ENCODE measurements at regions not wholly inside any gene's neighbourhood (a gene's known extent, or its start where the extent isn't known, plus 50 kb on each side); places are given as distances from the start of the nearest gene placed in this dataset.

- ATAC-seq (ENCODE audit: low read depth) (no peak), DNase-seq (ENCODE audit: low spot score in 2 of 2) (no peak)
- H3K27me3 Mint-ChIP-seq = peaks cover 7% of the 10 kb centered on the region
- peaks cover 4% of the 10 kb centered on the region for H3K9me3 Mint-ChIP-seq
- peaks cover 1% of the 10 kb centered on the region for H3K36me3 Mint-ChIP-seq
- H3K27ac Mint-ChIP-seq = no peak overlapping the region
- no peak overlapping the region for H3K4me3 Mint-ChIP-seq
- H3K4me1 Mint-ChIP-seq = no peaks in the 10 kb centered on the region
Observed at GRCh38 chr11:69416762-69417698, 64.4 kb upstream of the LINC01488 start.

GRCh38 chr11:69417699-69418085 lies 63.8 kb upstream of the LINC01488 start:
- no peak overlapping the region for H3K27ac Mint-ChIP-seq
- H3K27me3 Mint-ChIP-seq = peaks cover 7% of the 10 kb centered on the region
- ATAC-seq (ENCODE audit: low read depth) (no peak), DNase-seq (ENCODE audit: low spot score in 2 of 2) (no peak)
- H3K4me1 Mint-ChIP-seq = no peaks in the 10 kb centered on the region
- H3K4me3 Mint-ChIP-seq = no peak overlapping the region
- H3K36me3 Mint-ChIP-seq = peaks cover 1% of the 10 kb centered on the region
- peaks cover 4% of the 10 kb centered on the region for H3K9me3 Mint-ChIP-seq

GRCh38 chr11:69418576-69419296 lies 62.7 kb upstream of the LINC01488 start:
- H3K4me3 Mint-ChIP-seq = no peak overlapping the region

GRCh38 chr11:69419662-69420395 lies 61.6 kb upstream of the LINC01488 start:
- no peaks in the 10 kb centered on the region for H3K4me1 Mint-ChIP-seq
- peaks cover 1% of the 10 kb centered on the region for H3K27me3 Mint-ChIP-seq
- no peak overlapping the region for H3K4me3 Mint-ChIP-seq
- peaks cover 5% of the 10 kb centered on the region for H3K9me3 Mint-ChIP-seq
- H3K36me3 Mint-ChIP-seq = peaks cover 2% of the 10 kb centered on the region
- DNase-seq (ENCODE audit: low spot score in 2 of 2) (no peak), ATAC-seq (ENCODE audit: low read depth) (no peak)
- H3K27ac Mint-ChIP-seq = no peak overlapping the region

More at GRCh38 chr11:69418576-69419296, 62.7 kb upstream of the LINC01488 start:
- H3K36me3 Mint-ChIP-seq = peaks cover 1% of the 10 kb centered on the region
- no peaks in the 10 kb centered on the region for H3K4me1 Mint-ChIP-seq
- H3K9me3 Mint-ChIP-seq = peaks cover 4% of the 10 kb centered on the region
- DNase-seq (ENCODE audit: low spot score in 2 of 2) (no peak), ATAC-seq (ENCODE audit: low read depth) (no peak)
- H3K27me3 Mint-ChIP-seq = peaks cover 5% of the 10 kb centered on the region
- H3K27ac Mint-ChIP-seq = no peak overlapping the region

GRCh38 chr11:69422645-69423044 lies 58.8 kb upstream of the LINC01488 start:
- H3K4me1 Mint-ChIP-seq = no peaks in the 10 kb centered on the region
- ATAC-seq (ENCODE audit: low read depth) (no peak), DNase-seq (ENCODE audit: low spot score in 2 of 2) (no peak)
- peaks cover 2% of the 10 kb centered on the region for H3K36me3 Mint-ChIP-seq
- H3K4me3 Mint-ChIP-seq = no peak overlapping the region
- no peaks in the 10 kb centered on the region for H3K27me3 Mint-ChIP-seq
- H3K9me3 Mint-ChIP-seq = peaks cover 6% of the 10 kb centered on the region
- H3K27ac Mint-ChIP-seq = no peak overlapping the region

GRCh38 chr11:69423181-69423580 lies 58.3 kb upstream of the LINC01488 start:
- Mint-ChIP-seq H3K36me3 (peaks cover 2% of the 10 kb centered on the region), H3K4me1 (no peaks in the 10 kb centered on the region), H3K9me3 (peaks cover 6% of the 10 kb centered on the region), H3K4me3 (no peak overlapping the region), H3K27me3 (no peaks in the 10 kb centered on the region), H3K27ac (no peak overlapping the region)
- ATAC-seq (ENCODE audit: low read depth) (no peak), DNase-seq (ENCODE audit: low spot score in 2 of 2) (no peak)

GRCh38 chr11:69423611-69424385 lies 57.7 kb upstream of the LINC01488 start:
- ATAC-seq (ENCODE audit: low read depth) (no peak), DNase-seq (ENCODE audit: low spot score in 2 of 2) (no peak)
- Mint-ChIP-seq H3K4me3 (no peak overlapping the region), H3K27me3 (no peaks in the 10 kb centered on the region), H3K9me3 (peaks cover 6% of the 10 kb centered on the region), H3K4me1 (no peaks in the 10 kb centered on the region), H3K36me3 (peaks cover 2% of the 10 kb centered on the region), H3K27ac (no peak overlapping the region)

GRCh38 chr11:69424748-69425147 lies 56.7 kb upstream of the LINC01488 start:
- DNase-seq (ENCODE audit: low spot score in 2 of 2) (no peak), ATAC-seq (ENCODE audit: low read depth) (no peak)
- Mint-ChIP-seq H3K4me3 (no peak overlapping the region), H3K27me3 (no peaks in the 10 kb centered on the region), H3K27ac (no peak overlapping the region), H3K4me1 (no peaks in the 10 kb centered on the region), H3K36me3 (peaks cover 2% of the 10 kb centered on the region), H3K9me3 (peaks cover 6% of the 10 kb centered on the region)

GRCh38 chr11:69425444-69425843 lies 56.0 kb upstream of the LINC01488 start:
- DNase-seq (ENCODE audit: low spot score in 2 of 2) = no peak
- no peak overlapping the region for H3K27ac Mint-ChIP-seq
- H3K4me3 Mint-ChIP-seq = no peak overlapping the region
- peaks cover 2% of the 10 kb centered on the region for H3K36me3 Mint-ChIP-seq
- H3K9me3 Mint-ChIP-seq = peaks cover 6% of the 10 kb centered on the region
- no peak for ATAC-seq (ENCODE audit: low read depth)
- no peaks in the 10 kb centered on the region for H3K27me3 Mint-ChIP-seq
- H3K4me1 Mint-ChIP-seq = no peaks in the 10 kb centered on the region

GRCh38 chr11:69425895-69426544 lies 55.4 kb upstream of the LINC01488 start:
- Mint-ChIP-seq H3K4me3 (no peak overlapping the region), H3K27ac (no peak overlapping the region), H3K27me3 (no peaks in the 10 kb centered on the region), H3K36me3 (peaks cover 2% of the 10 kb centered on the region), H3K4me1 (no peaks in the 10 kb centered on the region), H3K9me3 (peaks cover 6% of the 10 kb centered on the region)
- DNase-seq (ENCODE audit: low spot score in 2 of 2) = no peak
- ATAC-seq (ENCODE audit: low read depth) = no peak

GRCh38 chr11:69427337-69427736 lies 54.1 kb upstream of the LINC01488 start:
- Mint-ChIP-seq H3K4me3 (no peak overlapping the region), H3K27ac (no peak overlapping the region), H3K4me1 (no peaks in the 10 kb centered on the region), H3K9me3 (peaks cover 6% of the 10 kb centered on the region), H3K27me3 (peaks cover 5% of the 10 kb centered on the region), H3K36me3 (peaks cover 2% of the 10 kb centered on the region)
- ATAC-seq (ENCODE audit: low read depth) (no peak), DNase-seq (ENCODE audit: low spot score in 2 of 2) (no peak)

GRCh38 chr11:69427906-69428880 lies 53.3 kb upstream of the LINC01488 start:
- DNase-seq (ENCODE audit: low spot score in 2 of 2) (no peak), ATAC-seq (ENCODE audit: low read depth) (no peak)
- Mint-ChIP-seq H3K9me3 (peaks cover 6% of the 10 kb centered on the region), H3K27me3 (peaks cover 6% of the 10 kb centered on the region), H3K4me1 (no peaks in the 10 kb centered on the region), H3K4me3 (no peak overlapping the region), H3K36me3 (peaks cover 2% of the 10 kb centered on the region), H3K27ac (no peak overlapping the region)

All from memory B cell (primary cell).